AG04449 (cell line): ENCODE measurements at regions not wholly inside any gene's neighbourhood (a gene's known extent, or its start where the extent isn't known, plus 50 kb on each side); places are given as distances from the start of the nearest gene placed in this dataset.
"Not testable (repeated sequence)": the region's sequence is repeated elsewhere in the genome, so short reads cannot be mapped to it uniquely, and the experiment has no call there.

Source experiments
- CTCF ChIA-PET: fragments of 350-600 bp; formaldehyde crosslinking; extraction: SDS; loops from one replicate; lab custom pipeline; 2021; ENCODE audit warnings: antibody characterized with exemption; lab: Yijun Ruan, JAX
- POLR2A ChIA-PET: fragments of 400-600, 350-600 bp; formaldehyde crosslinking; extraction: SDS; loops from one replicate; lab custom pipeline; 2020; ENCODE audit warnings: antibody characterized with exemption, inconsistent platforms; lab: Yijun Ruan, JAX
- DNase-seq: peaks from one replicate; pipeline ENCODE4 v3.0.0-alpha.2; 2010; ENCODE audit warnings: low read depth, low spot score
- H3K4me3 ChIP-seq: 2 replicates; pipeline ENCODE4 v1.5.1; 2011; ENCODE audit warnings: low read depth, mild to moderate bottlenecking, control low read depth, low read length
- TF ChIP-seq, protein P1 (sequence below): IDR thresholded peaks from one replicate; pipeline ENCODE4 v1.5.1; 2011; ENCODE audit warnings: mild to moderate bottlenecking, moderate library complexity, low read length, control low read depth, inconsistent platforms; ENCODE audit not compliant: insufficient read depth; ENCODE audit errors: missing control alignments

DNA sequence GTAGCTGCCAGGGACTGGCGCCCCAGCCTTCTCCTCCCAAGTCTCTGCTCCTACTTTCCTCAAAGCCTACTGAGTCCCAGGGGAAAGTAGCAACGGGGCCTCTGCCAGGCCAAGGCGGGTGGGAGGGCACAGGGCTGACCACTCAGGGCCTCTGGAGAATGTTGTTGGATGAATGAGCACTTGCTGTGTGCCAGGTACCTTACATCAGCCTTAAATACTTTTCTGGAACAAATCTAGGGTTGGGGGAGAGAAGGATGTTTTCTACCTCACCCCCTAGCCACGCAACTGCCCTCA, 119.3 kb upstream of the ZBTB40 start:
- CTCF ChIA-PET = no interaction called here
- TF ChIP-seq, protein P1, sequence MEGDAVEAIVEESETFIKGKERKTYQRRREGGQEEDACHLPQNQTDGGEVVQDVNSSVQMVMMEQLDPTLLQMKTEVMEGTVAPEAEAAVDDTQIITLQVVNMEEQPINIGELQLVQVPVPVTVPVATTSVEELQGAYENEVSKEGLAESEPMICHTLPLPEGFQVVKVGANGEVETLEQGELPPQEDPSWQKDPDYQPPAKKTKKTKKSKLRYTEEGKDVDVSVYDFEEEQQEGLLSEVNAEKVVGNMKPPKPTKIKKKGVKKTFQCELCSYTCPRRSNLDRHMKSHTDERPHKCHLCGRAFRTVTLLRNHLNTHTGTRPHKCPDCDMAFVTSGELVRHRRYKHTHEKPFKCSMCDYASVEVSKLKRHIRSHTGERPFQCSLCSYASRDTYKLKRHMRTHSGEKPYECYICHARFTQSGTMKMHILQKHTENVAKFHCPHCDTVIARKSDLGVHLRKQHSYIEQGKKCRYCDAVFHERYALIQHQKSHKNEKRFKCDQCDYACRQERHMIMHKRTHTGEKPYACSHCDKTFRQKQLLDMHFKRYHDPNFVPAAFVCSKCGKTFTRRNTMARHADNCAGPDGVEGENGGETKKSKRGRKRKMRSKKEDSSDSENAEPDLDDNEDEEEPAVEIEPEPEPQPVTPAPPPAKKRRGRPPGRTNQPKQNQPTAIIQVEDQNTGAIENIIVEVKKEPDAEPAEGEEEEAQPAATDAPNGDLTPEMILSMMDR = no peak
- POLR2A ChIA-PET = no interaction called here
- no peak overlapping the region for H3K4me3 ChIP-seq
- no peak for DNase-seq

DNA sequence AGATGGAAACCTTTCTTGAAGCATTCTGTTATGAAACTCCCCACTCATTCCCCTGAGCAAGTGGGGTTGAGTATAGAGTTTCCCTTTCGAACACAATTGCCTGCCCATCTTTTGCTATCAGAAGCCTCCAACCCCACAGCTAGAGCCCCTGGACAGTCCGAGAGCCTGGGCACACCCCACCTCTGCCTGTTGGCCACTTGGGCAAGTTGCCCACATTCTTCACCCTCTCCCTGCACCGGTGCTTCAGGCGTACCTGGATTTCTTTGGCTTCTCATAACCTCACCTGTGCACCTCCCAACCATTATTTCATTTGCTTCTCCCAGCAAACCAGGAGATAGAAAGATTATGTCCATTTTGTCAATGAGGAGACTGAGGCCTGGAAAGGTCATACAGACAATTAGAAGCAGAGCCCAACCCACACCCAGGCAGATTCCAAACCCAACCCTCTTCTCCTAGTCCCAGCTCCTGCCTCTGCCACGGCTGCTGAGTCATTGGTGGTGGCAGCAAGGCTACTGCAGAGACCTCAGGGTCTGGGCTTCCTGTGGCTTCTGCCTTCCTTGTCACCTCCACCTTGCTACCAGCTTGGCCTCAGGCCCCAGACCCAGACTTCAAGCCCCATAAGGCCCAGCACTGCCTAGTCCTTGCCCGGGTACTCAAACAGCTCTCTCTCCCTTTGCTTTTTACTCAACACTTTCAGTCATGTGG, 118.7 kb upstream of the ZBTB40 start:
- ChIA-PET CTCF (no interaction called here), POLR2A (no interaction called here)
- DNase-seq = no peak
- no peak overlapping the region for H3K4me3 ChIP-seq
- TF ChIP-seq, protein P1 = no peak

DNA sequence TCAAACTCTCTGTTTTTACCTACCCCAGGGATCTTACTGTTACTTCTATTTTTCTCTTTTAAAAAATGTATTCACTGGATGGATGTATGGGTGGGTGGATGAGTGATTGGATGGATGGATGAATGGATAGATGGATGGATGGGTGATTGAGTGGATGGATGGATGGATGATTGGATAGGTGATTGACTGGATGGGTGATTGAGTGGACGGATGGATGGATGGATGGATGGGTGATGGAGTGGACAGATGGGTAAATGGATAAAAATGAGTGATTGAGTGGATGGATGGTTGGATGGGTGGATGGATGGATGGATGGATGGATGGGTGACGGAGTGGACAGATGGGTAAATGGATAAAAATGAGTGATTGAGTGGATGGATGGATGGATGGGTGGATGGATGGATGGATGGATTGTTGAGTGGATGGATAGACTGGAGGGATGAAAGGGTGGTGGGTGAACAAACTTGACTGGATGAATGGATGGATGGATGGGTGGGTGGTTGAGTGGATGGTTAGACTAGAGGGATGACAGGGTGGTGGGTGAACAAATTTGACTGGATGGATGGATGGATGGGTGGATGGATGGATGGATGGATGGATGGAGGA, 118.0 kb upstream of the ZBTB40 start:
- TF ChIP-seq, protein P1 = no peak
- DNase-seq = no peak
- CTCF ChIA-PET = no interaction called here
- POLR2A ChIA-PET = no interaction called here
- no peak overlapping the region for H3K4me3 ChIP-seq

DNA sequence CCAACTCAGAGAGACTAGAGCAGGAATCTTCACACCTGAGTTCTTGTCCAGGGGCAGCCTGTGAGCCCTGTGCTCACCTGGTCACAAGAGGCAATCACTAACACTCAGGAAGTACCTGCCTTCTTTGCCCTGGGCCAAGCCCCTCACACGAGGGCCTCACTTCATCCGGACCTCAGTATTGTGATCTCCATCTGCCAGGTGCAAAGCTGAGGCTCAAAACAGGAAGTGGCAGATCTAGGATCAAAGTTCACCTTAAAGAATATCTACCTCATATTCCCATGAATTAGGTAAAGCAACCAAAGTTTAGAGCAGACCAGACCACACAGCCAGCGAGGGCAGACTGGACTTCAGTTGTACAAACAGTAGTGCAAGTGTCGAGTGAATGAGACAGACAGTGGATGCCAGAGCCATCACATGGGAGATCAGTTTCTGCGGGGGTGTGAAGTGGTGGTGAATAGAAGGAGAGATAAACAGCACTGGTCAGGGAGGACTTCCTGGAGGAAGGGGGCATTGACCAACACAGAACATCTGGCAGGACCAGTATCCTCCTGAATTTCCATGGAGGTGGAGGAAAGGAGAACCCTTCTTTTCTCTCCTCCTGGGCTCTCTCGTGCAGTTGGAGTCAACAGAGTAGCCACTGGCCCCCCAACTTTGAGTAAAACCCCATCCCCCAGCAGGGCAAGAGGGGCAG, 116.6 kb upstream of the ZBTB40 start:
- TF ChIP-seq, protein P1 = no peak
- CTCF ChIA-PET = no interaction called here
- POLR2A ChIA-PET = no interaction called here
- no peak overlapping the region for H3K4me3 ChIP-seq
- DNase-seq = no peak

DNA sequence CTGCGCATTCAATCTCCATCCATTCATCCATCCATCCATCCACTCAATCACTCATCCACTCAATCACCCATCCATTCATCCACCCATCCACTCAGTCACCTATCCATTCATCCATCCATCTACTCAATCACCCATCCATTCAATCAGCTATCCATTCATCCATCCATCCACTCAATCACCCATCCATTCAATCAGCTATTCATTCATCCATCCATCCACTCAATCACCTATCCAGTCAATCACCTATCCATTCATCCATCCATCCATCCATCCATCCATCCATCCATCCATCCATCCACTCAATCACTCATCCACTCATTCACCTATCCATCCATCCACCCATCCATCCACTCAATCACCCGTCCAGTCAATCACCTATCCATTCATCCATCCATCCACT, 115.4 kb upstream of the ZBTB40 start:
- DNase-seq, POLR2A ChIA-PET, H3K4me3 ChIP-seq, CTCF ChIA-PET: not testable (repeated sequence)

DNA sequence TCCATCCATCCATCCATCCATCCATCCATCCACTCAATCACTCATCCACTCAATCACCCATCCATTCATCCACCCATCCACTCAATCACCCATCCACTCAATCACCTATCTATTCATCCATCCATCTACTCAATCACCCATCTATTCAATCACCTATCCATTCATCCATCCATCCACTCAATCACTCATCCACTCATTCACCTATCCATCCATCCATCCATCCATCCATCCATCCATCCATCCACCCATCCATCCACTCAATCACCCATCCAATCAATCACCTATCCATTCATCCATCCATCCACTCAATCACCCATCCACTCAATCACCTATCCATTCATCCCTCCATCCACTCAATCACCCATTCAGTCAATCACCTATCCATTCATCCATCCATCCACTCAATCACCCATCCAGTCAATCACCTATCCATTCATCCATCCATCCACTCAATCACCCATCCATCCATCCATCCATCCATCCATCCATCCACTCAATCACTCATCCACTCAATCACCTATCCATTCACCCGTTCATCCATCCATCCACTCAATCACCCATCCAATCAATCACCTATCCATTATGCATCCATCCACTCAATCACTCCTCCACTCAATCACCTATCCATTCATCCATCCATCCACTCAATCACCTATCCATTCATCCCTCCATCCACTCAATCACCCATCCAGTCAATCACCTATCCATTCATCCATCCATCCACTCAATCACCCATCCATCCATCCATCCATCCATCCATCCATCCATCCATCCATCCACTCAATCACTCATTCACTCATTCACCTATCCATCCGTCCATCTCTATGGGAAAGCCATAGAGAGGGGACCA, 114.7 kb upstream of the ZBTB40 start:
- H3K4me3 ChIP-seq, CTCF ChIA-PET, POLR2A ChIA-PET, DNase-seq: not testable (repeated sequence)
